Calu3 (cell line): ENCODE measurements at regions not wholly inside any gene's neighbourhood (a gene's known extent, or its start where the extent isn't known, plus 50 kb on each side); places are given as distances from the start of the nearest gene placed in this dataset.

Experiments
- BruUV-seq: library from RNA; stranded (reverse); fragments of 400-500 nt; replicated peaks from 2 replicates; lab custom pipeline; 2021; lab: Mats Ljungman, UMichigan
- CTCF ChIA-PET: fragments of 300-600 bp; sonication (Branson Sonifier 250); formaldehyde crosslinking; loops from one replicate; lab custom pipeline; 2022; ENCODE audit warnings: antibody characterized with exemption; lab: Charles Lee
- DNase-seq: peaks from one replicate; pipeline ENCODE4 v3.0.0; 2022
- H3K27ac Mint-ChIP-seq: one replicate; pipeline ENCODE4 v1.8.0; 2022; ENCODE audit warnings: mixed read lengths; ENCODE audit not compliant: unreplicated experiment
- H3K27me3 Mint-ChIP-seq: one replicate; pipeline ENCODE4 v1.8.0; 2022; ENCODE audit warnings: mixed read lengths; ENCODE audit not compliant: unreplicated experiment
- H3K36me3 Mint-ChIP-seq: one replicate; pipeline ENCODE4 v1.8.0; 2022; ENCODE audit warnings: mild to moderate bottlenecking, moderate library complexity, mixed read lengths; ENCODE audit not compliant: insufficient read depth, unreplicated experiment
- H3K4me1 Mint-ChIP-seq: one replicate; pipeline ENCODE4 v1.8.0; 2022; ENCODE audit warnings: mild to moderate bottlenecking, low read depth, mixed read lengths; ENCODE audit not compliant: unreplicated experiment
- H3K4me3 Mint-ChIP-seq: one replicate; pipeline ENCODE4 v1.8.0; 2022; ENCODE audit warnings: mild to moderate bottlenecking, low read depth, moderate library complexity, mixed read lengths; ENCODE audit not compliant: unreplicated experiment
- H3K9me3 Mint-ChIP-seq: one replicate; pipeline ENCODE4 v1.8.0; 2022; ENCODE audit warnings: low read depth, mixed read lengths; ENCODE audit not compliant: unreplicated experiment
- intact Hi-C: fragments of 100-400 bp; cut with micrococcal nuclease; formaldehyde crosslinking; loops from one replicate; pipeline ENCODE4 v1.10.0; 2022; ENCODE audit not compliant: unreplicated experiment
- TF ChIP-seq, protein P1 (sequence below): fragments of 200-600 bp; IDR thresholded peaks from one replicate; pipeline ENCODE4 v1.8.0; 2022; ENCODE audit warnings: antibody characterized with exemption; ENCODE audit not compliant: unreplicated experiment

DNA sequence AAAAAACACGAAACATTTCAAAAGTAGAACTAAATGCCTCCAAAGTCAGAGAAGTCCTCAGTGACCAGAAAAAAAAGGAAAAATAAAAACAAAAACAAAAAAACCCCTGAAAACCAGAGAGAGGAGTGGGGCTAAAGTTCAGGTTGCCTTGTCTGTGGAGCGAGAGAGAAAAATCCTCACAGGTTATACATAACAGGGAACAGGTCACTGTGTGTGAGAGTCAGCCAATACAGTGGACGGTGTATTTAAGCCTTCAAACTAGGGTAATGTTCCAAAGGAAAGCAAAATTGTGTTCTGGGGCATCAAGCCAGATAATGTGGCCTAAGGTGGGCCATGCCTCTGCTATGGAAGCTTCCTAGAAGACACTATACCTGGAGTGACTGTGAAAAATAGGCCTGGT, 216.1 kb upstream of the SUCLG2 start:
- Mint-ChIP-seq H3K4me1 (peaks cover 4% of the 10 kb centered on the region), H3K27me3 (no peaks in the 10 kb centered on the region), H3K36me3 (no peaks in the 10 kb centered on the region), H3K27ac (no peak overlapping the region), H3K9me3 (peaks cover 6% of the 10 kb centered on the region), H3K4me3 (no peak overlapping the region)
- intact Hi-C loops: no loop called here
- CTCF ChIA-PET: no interaction called here
- no TSS peak for BruUV-seq
- TF ChIP-seq, protein P1, sequence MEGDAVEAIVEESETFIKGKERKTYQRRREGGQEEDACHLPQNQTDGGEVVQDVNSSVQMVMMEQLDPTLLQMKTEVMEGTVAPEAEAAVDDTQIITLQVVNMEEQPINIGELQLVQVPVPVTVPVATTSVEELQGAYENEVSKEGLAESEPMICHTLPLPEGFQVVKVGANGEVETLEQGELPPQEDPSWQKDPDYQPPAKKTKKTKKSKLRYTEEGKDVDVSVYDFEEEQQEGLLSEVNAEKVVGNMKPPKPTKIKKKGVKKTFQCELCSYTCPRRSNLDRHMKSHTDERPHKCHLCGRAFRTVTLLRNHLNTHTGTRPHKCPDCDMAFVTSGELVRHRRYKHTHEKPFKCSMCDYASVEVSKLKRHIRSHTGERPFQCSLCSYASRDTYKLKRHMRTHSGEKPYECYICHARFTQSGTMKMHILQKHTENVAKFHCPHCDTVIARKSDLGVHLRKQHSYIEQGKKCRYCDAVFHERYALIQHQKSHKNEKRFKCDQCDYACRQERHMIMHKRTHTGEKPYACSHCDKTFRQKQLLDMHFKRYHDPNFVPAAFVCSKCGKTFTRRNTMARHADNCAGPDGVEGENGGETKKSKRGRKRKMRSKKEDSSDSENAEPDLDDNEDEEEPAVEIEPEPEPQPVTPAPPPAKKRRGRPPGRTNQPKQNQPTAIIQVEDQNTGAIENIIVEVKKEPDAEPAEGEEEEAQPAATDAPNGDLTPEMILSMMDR: no peak
- no peak for DNase-seq

DNA sequence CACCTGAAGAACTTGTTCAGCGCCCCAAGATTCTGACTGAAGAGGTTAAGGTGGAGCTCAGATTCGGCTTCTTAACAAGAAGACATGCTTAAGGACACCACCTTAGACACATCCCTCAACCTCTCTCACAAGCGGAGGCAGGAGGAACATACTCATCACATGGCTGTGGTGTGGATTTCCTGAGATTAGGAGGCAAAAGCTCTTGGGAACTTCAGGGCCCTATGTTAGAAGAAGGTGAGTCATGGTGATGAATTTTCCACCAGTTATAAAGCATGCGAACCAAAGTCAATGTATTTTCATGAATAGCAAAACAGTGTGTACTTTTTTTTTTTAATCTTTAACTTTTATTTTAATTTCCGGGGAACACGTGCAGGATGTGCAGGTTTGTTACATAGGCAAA, 212.2 kb upstream of the SUCLG2 start:
- Mint-ChIP-seq H3K36me3 (no peaks in the 10 kb centered on the region), H3K4me1 (no peaks in the 10 kb centered on the region), H3K4me3 (no peak overlapping the region), H3K9me3 (peaks cover 6% of the 10 kb centered on the region), H3K27me3 (no peaks in the 10 kb centered on the region), H3K27ac (no peak overlapping the region)
- BruUV-seq: no TSS peak
- CTCF ChIA-PET: no interaction called here
- no peak for DNase-seq
- intact Hi-C loops: no loop called here
- TF ChIP-seq, protein P1: no peak

DNA sequence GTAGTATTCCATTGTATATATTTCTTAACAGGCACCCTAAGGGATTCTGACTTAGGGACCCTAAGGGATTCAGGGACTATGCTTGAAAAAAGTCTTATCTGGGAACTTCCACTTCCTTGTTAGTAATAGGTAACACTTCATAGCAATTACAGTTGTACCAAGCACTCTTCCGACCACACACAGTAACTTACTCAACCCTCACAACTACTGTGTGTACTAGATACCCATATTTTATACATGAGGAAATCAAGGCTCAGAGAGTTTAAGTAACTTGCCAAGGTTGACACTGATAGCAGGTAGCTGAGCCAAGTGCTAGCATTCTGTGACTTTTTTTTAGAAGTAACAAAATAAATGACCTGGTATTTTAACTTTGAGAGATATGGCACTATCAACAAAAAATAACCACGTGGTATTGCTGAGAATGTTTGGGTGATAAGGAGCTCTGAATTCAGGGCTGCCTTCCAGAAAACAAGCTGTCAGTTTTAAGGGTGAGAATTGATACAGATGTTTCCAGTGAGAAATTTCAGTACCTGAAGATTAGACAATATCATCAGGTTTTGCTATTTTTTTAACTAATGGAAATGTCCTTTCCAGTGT, 210.3 kb upstream of the SUCLG2 start:
- Mint-ChIP-seq H3K9me3 (peaks cover 6% of the 10 kb centered on the region), H3K4me1 (no peaks in the 10 kb centered on the region), H3K4me3 (no peak overlapping the region), H3K27ac (no peak overlapping the region), H3K27me3 (no peaks in the 10 kb centered on the region), H3K36me3 (no peaks in the 10 kb centered on the region)
- no TSS peak for BruUV-seq
- DNase-seq: no peak
- intact Hi-C loops: no loop called here
- TF ChIP-seq, protein P1: no peak
- CTCF ChIA-PET: interaction anchor here (0.6 to 0.7 kb wide), 2 partner anchors 10 to 218 kb away, joined by 4 to 8 read pairs; no protein-coding TSS in a partner anchor

DNA sequence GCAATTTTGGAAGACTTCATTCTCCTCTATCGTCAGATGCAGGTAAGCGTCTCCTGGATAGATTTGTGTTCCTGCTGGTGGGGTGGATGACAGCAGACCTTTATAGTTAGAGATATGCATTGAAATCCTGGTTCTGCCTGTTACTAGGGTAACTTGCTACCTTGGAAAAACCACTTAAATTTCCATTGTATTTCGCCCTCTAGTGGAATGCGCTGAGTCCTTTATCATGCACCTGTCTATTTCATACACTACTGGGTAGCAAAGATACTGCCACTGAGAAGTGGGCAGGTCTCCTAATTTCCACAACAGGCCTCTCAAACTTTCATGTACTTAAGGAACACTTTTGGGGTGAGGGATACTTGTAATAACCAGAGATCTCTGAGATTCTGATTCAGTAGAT, 209.5 kb upstream of the SUCLG2 start:
- no peak for DNase-seq
- BruUV-seq: no TSS peak
- intact Hi-C loops: no loop called here
- no peaks in the 10 kb centered on the region for H3K36me3 Mint-ChIP-seq
- no peaks in the 10 kb centered on the region for H3K27me3 Mint-ChIP-seq
- no peaks in the 10 kb centered on the region for H3K4me1 Mint-ChIP-seq
- H3K9me3 Mint-ChIP-seq: peaks cover 6% of the 10 kb centered on the region
- no peak overlapping the region for H3K4me3 Mint-ChIP-seq
- TF ChIP-seq, protein P1: no peak
- H3K27ac Mint-ChIP-seq: no peak overlapping the region
- CTCF ChIA-PET: no interaction called here
